ENCODE measurements at regions not wholly inside any gene's neighbourhood (a gene's known extent, or its start where the extent isn't known, plus 50 kb on each side); places are given as distances from the start of the nearest gene placed in this dataset.
"Not testable (repeated sequence)": the region's sequence is repeated elsewhere in the genome, so short reads cannot be mapped to it uniquely, and the experiment has no call there.

- DNase-seq (ENCODE audit: low spot score) = no peak
Measured at GRCh38 chr10:2920637-2921036, 146.7 kb upstream of the PFKP start.

- DNase-seq (ENCODE audit: low spot score) = no peak
Measured at GRCh38 chr10:2920168-2920567, 147.2 kb upstream of the PFKP start.

- DNase-seq (ENCODE audit: low spot score) = no peak
Measured at GRCh38 chr10:2919016-2919415, 148.3 kb upstream of the PFKP start.

- no peak for DNase-seq (ENCODE audit: low spot score)
Measured at GRCh38 chr10:2918489-2918888, 148.9 kb upstream of the PFKP start.

GRCh38 chr10:2917926-2918325 lies 149.4 kb upstream of the PFKP start:
- DNase-seq (ENCODE audit: low spot score) = no peak

- no peak for DNase-seq (ENCODE audit: low spot score)
Measured at GRCh38 chr10:2915412-2915811, 151.9 kb upstream of the PFKP start.

- no peak for DNase-seq (ENCODE audit: low spot score)
Measured at GRCh38 chr10:2914741-2915140, 152.6 kb upstream of the PFKP start.

- DNase-seq (ENCODE audit: low spot score) = no peak
Measured at GRCh38 chr10:2913474-2913873, 153.9 kb upstream of the PFKP start.

- no peak for DNase-seq (ENCODE audit: low spot score)
Measured at GRCh38 chr10:2910656-2911055, 156.7 kb upstream of the PFKP start.

- no peak for DNase-seq (ENCODE audit: low spot score)
Measured at GRCh38 chr10:2909921-2910320, 157.4 kb upstream of the PFKP start.

- no peak for DNase-seq (ENCODE audit: low spot score)
Measured at GRCh38 chr10:2908851-2909630, 158.3 kb upstream of the PFKP start.

- DNase-seq (ENCODE audit: low spot score) = no peak
Measured at GRCh38 chr10:2906974-2907373, 160.4 kb upstream of the PFKP start.

- DNase-seq (ENCODE audit: low spot score) = no peak
Measured at GRCh38 chr10:2905851-2906250, 161.5 kb upstream of the PFKP start.

- no peak for DNase-seq (ENCODE audit: low spot score)
Measured at GRCh38 chr10:2900530-2900929, 166.8 kb upstream of the PFKP start.

GRCh38 chr10:2899246-2899951 lies 167.9 kb upstream of the PFKP start:
- DNase-seq (ENCODE audit: low spot score) = no peak

- DNase-seq (ENCODE audit: low spot score) = no peak
Measured at GRCh38 chr10:2898509-2898860, 168.9 kb upstream of the PFKP start.

GRCh38 chr10:2897619-2898508 lies 169.5 kb upstream of the PFKP start:
- DNase-seq (ENCODE audit: low spot score) = no peak

GRCh38 chr10:2896334-2896733 lies 171.0 kb upstream of the PFKP start:
- DNase-seq (ENCODE audit: low spot score) = not testable (repeated sequence)

GRCh38 chr10:2895594-2896196 lies 171.7 kb upstream of the PFKP start:
- DNase-seq (ENCODE audit: low spot score) = no peak

- DNase-seq (ENCODE audit: low spot score) = no peak
Measured at GRCh38 chr10:2893991-2894390, 173.4 kb upstream of the PFKP start.

GRCh38 chr10:2893158-2893845 lies 174.0 kb upstream of the PFKP start:
- DNase-seq (ENCODE audit: low spot score) = no peak

- no peak for DNase-seq (ENCODE audit: low spot score)
Measured at GRCh38 chr10:2891770-2892124, 175.6 kb upstream of the PFKP start.

All from hematopoietic multipotent progenitor cell treated with erythropoietin and hydrocortisone succinate and interleukin-3 and kit ligand, for 17 days (in vitro differentiated cells).